ENCODE measurements at regions not wholly inside any gene's neighbourhood (a gene's known extent, or its start where the extent isn't known, plus 50 kb on each side); places are given as distances from the start of the nearest gene placed in this dataset.

- DNase-seq (ENCODE audit: low read depth): no peak
These were observed 256.7 kb upstream of the TNP1 start for GRCh38 chr2:217116610-217117009.

- DNase-seq (ENCODE audit: low read depth): no peak
These were observed 254.3 kb upstream of the TNP1 start for GRCh38 chr2:217114117-217114516.

DNA sequence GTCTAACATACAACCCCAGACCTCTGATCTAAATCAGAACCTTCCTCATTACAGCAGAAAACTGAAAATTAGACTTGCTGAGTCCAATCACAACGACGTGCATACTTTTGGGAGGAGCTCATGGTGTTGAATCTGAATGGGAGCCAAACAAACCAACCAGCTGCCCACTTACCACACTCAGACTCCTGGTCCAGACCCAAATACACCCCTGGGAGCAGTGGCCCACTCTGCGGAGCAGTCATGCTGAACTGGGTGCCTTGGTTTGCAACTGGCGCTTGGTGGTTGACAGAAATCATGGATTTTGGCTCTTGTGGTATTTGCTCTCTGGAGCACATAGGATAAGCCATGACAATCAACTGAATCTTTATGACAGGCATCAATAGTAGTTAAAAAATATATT lies 253.6 kb upstream of the TNP1 start:
- no peak for DNase-seq (ENCODE audit: low read depth)

- no peak for DNase-seq (ENCODE audit: low read depth)
These were observed 250.7 kb upstream of the TNP1 start for GRCh38 chr2:217110550-217110949.

DNA sequence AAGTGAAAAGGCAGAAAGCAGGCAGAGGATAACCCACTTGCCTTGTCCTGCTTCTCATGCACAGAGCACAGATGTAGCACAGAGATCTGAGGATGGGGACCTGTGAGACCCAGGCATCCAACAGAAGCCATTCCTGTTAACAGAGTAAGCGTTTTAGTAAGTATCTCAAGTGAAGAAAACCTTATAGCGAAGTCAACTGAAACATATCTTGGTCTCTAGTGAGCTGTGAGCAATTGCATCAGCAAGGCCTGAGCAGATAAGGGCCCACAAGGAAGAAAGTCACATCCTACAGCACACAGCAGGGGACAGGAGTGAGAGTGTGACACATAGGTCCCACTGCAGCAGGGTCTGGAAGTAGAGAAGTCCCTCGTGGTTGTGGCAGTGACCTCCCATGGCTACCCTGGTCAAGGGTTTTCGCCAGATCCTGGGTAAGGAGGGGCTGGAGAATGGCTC lies 248.7 kb upstream of the TNP1 start:
- DNase-seq (ENCODE audit: low read depth): no peak

DNA sequence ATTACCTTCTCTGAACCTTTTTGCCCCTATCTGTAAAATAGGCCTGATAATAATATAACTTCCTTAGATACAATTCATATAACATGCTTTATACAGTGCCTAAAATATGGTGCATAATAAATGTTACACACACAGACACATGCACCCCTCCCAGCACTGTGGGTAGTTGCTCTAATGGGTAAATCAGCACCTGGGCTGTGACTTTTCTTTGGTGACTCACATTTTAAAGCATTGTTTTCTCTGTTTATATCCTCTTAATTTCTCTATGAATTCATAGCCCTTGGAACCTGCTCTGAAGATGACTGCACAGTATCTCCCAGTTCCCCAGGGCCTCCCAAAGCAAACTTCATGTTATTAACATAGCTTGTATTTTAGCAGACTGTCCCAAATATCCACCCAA lies 248.2 kb upstream of the TNP1 start:
- no peak for DNase-seq (ENCODE audit: low read depth)

DNA sequence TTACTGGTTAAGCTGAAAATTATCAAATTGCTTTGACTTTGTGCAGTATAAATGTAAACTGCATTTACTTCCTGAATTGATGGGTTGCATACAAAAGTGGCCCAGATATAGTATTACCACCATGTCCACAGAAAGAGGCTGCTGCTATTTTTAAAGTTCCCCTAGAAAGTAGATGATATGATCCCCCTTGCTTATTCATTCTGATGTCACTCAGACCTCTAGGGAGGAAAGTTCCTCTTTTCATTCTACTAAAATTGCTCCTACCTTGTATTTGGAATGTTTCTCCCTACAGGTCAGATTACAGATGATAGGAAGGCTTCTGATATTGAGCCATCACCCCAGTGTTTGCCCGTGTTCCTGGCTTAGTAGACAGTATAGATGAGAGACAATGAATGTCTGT lies 247.6 kb upstream of the TNP1 start:
- no peak for DNase-seq (ENCODE audit: low read depth)

DNA sequence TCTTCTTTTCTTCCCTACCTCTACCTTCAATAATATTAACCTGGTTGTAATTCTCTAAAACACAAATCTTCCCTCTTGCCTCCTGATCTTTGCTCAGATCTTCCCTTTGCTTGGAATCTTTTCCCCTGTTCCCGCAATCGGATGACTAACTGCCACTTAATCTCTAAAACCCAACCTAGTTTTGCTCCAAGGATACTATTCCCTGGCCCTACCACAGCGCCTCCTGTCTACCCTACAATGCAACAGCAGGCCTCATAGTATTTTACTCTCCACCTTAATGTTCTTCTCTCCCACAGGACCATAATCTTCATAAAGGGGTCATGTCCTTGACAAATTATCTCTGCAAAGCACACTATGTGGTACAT lies 246.8 kb upstream of the TNP1 start:
- DNase-seq (ENCODE audit: low read depth): peak; percentile 45

DNA sequence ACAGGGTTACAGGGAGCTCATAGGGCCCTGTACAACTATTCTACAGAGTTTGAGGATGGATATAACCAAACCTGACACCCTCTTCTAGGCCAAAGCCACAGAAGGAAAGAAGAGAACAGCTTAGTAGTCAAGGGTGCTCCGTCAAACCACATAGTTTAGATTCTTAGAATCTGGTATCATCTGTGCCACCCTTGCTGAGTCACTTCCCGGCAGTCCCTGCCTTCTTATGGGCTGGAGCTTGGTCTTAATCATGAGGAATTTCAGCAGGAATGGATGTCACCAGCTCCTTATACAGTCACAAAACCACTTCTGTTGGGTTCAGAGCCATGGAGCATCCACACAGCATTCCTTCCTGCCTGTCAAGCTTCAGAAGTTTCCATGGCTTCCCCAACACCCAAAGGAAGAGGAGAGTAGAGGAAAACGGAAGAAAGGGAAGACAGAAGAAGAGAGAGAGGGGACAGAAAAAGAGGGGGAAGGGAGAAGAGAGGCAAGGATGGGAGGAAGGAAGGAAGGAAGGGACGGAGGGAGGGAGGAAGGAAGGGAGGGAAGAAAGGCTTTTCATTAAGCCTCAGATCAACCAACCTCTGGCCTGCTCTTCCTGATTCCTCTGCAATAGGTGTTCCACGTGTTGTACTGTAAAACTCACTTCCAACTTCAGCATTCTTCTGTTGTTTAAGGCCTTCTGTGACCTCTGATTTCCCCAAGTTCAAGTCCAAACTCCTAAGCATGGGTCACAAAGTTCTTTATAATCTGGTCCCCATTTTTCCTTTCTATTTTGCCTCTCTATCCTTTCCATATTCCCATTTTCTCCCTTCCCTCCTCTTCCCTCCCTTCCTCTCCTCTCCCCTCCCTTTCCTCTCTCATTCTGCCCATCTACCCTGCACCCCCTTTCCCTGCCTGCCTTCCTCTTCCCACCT lies 246.1 kb upstream of the TNP1 start:
- peak; percentile 94 for DNase-seq (ENCODE audit: low read depth)

GRCh38 chr2:217103752-217104545 lies 244.1 kb upstream of the TNP1 start:
- peak; percentile 85 for DNase-seq (ENCODE audit: low read depth)

- DNase-seq (ENCODE audit: low read depth): peak; percentile 18
These were observed 243.1 kb upstream of the TNP1 start for GRCh38 chr2:217102956-217103355.

- no peak for DNase-seq (ENCODE audit: low read depth)
These were observed 242.1 kb upstream of the TNP1 start for GRCh38 chr2:217101972-217102371.

DNA sequence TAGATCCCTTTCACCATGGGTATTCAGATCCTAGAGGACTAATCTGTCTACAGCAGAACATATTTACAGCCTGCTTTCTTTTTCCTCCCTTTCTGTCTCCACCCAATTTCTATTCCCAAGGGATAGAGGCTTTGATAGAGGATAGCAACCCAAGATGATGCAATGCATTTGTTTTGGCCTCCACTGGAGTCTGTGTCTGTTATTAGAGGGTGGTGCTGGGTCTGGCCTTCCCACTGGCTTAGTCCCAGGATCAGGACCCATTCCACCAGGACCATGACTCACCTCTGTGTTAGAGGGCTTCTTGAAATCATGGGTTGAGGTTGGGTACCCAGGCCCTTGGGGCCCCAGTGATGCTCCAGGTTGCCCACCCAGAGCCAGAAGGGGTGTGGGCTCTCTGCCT lies 239.7 kb upstream of the TNP1 start:
- no peak for DNase-seq (ENCODE audit: low read depth)

DNA sequence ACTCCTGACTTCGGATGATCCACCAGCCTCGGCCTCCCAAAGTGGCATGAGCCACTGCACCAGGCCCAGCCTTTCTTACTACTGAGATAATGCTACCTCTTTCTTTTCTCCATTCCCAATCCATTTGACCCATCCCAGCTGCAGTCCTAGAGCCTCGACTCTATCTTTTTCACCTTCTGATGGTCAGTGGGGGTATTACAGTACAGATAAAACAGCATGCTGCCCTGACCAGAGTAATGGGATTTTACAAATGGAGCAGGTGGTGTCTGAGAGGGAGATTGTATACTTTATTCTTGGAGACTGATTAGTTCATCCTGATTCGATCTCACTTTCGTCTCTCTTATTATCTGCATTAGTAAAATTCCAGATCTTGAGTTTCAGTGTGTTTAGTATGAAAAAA lies 238.6 kb upstream of the TNP1 start:
- DNase-seq (ENCODE audit: low read depth): no peak

- no peak for DNase-seq (ENCODE audit: low read depth)
These were observed 237.5 kb upstream of the TNP1 start for GRCh38 chr2:217097346-217097745.

- no peak for DNase-seq (ENCODE audit: low read depth)
These were observed 236.8 kb upstream of the TNP1 start for GRCh38 chr2:217096474-217097225.

- DNase-seq (ENCODE audit: low read depth): no peak
These were observed 235.8 kb upstream of the TNP1 start for GRCh38 chr2:217095511-217096205.

DNA sequence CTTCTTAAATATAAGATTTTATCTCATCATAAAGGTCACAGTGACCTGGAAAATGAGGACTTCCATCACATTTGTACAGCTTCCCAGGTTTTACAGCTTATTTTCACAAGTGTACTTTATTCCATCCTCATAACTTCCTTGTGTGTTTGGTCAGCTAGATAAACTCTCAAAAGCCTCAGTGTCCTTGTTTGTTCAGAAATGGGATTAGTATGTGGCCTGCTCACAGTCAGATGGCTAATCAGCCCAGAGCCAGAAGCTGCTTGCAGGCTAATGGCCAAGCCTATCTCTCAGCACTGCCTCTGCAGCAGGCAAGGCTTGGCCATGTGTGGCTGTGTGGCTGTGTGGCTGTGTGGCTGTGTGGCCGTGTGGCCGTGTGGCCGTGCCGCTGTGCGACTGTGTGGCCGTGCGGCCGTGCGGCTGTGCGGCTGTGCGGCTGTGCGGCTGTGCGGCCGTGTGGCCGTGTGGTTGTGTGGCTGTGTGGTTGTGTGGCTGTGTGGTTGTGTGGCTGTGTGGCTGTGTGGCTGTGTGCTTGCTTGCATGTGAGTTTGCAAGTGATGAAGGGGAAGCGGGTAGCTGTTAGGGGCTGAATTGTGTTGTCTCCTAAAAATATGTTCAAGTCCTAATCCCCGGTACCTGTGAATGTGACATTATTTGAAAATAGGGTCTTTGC lies 233.0 kb upstream of the TNP1 start:
- DNase-seq (ENCODE audit: low read depth): no peak

DNA sequence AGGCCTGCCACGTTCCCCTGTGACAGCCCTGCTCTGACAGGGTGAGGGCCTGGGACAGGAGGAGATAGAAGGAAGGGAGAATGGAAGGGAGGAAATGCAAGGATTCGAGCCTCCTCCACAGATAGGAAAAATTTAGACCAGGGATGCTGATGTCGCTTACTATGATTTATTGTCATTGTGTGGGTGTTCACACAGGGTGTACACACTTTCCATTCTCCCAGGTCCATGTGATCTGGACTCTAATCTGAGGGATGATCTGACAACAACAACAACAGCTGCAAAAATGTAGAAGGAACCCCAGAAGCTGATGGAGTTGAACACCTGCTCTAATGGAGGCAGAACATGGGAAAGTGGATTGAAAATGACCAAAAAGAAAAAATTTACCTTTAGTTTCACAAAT lies 231.7 kb upstream of the TNP1 start:
- DNase-seq (ENCODE audit: low read depth): no peak

DNA sequence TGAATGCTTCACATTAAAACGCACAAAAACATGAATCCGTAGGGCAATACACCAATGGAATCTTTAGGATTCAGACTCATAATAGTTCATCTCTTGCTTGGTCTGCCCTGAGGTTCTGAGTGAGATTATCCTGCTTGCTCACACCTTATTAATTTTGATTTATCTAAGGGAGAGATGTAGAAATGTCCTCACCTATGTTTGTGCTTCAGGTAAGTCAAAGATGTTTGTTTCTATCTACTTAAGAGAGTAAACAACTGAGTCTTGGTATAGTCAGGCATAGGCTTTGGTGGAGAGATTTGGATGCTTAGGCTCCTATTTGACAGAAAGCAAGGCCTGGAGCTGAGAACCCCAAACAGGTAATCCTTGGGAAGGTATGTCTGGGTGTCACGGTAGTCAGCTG lies 231.0 kb upstream of the TNP1 start:
- DNase-seq (ENCODE audit: low read depth): no peak

GRCh38 chr2:217090024-217090473 lies 230.2 kb upstream of the TNP1 start:
- DNase-seq (ENCODE audit: low read depth): no peak
